OCI-LY7 (cell line): ENCODE measurements at regions not wholly inside any gene's neighbourhood (a gene's known extent, or its start where the extent isn't known, plus 50 kb on each side); places are given as distances from the start of the nearest gene placed in this dataset.

ENCODE experiments used
- BruUV-seq: library from RNA; stranded (reverse); fragments of 400-500 nt; replicated peaks from 2 replicates; lab custom pipeline; 2021; lab: Mats Ljungman, UMichigan
- CTCF ChIA-PET: fragments of 300-600 bp; sonication (Branson Sonifier 250); formaldehyde crosslinking; loops from one replicate; lab custom pipeline; 2022; ENCODE audit warnings: antibody characterized with exemption; ENCODE audit not compliant: unreplicated experiment; lab: Charles Lee
- POLR2A ChIA-PET: fragments of 300-600 bp; sonication (Branson Sonifier 250); formaldehyde crosslinking; loops from one replicate; lab custom pipeline; 2022; ENCODE audit warnings: antibody characterized with exemption; lab: Charles Lee
- DNase-seq: peaks from one replicate; pipeline ENCODE4 v3.0.0-alpha.2; 2015; ENCODE audit warnings: low spot score
- H2AFZ ChIP-seq: fragments of 200-600 bp; sonication (generic), shearing (Covaris generic); 2 replicates; pipeline ENCODE4 v1.6.1; 2014; ENCODE audit warnings: mild to moderate bottlenecking, antibody characterized with exemption, low read length, moderate library complexity
- H3K27ac ChIP-seq: fragments of 200-600 bp; sonication (generic); 2 replicates; pipeline ENCODE4 v1.5.1; 2014; ENCODE audit warnings: mixed run types, low read depth, mild to moderate bottlenecking, moderate library complexity, low read length, inconsistent platforms; ENCODE audit not compliant: poor library complexity, severe bottlenecking
- H3K36me3 ChIP-seq: fragments of 200-600 bp; sonication (generic); 2 replicates; pipeline ENCODE4 v1.6.1; 2014; ENCODE audit warnings: mild to moderate bottlenecking, antibody characterized with exemption, low read length, moderate library complexity, mixed read lengths; ENCODE audit not compliant: insufficient read depth
- H3K4me1 ChIP-seq: fragments of 200-600 bp; sonication (generic); 2 replicates; pipeline ENCODE4 v1.5.1; 2014; ENCODE audit warnings: mild to moderate bottlenecking, low read length; ENCODE audit not compliant: insufficient read depth, poor library complexity, severe bottlenecking
- H3K4me2 ChIP-seq: fragments of 200-600 bp; sonication (generic); 2 replicates; pipeline ENCODE4 v1.6.1; 2014; ENCODE audit warnings: mild to moderate bottlenecking, low read length
- H3K4me3 ChIP-seq: fragments of 200-600 bp; sonication (generic); 2 replicates; pipeline ENCODE4 v1.5.1; 2014; ENCODE audit warnings: mild to moderate bottlenecking, low read depth, low read length; ENCODE audit not compliant: poor library complexity, severe bottlenecking
- H3K79me2 ChIP-seq: fragments of 200-600 bp; sonication (generic); 2 replicates; pipeline ENCODE4 v1.6.1; 2016; ENCODE audit warnings: low read depth, mild to moderate bottlenecking, low read length, moderate library complexity, mixed read lengths; ENCODE audit not compliant: insufficient read depth
- H3K9me2 ChIP-seq: fragments of 200-600 bp; sonication (generic); 2 replicates; pipeline ENCODE4 v1.6.1; 2016; ENCODE audit warnings: mild to moderate bottlenecking, low read length, mixed read lengths; ENCODE audit not compliant: insufficient read depth
- H3K9me3 ChIP-seq: fragments of 200-600 bp; sonication (generic); 2 replicates; pipeline ENCODE4 v1.6.1; 2014; ENCODE audit warnings: mild to moderate bottlenecking, mixed run types, low read length, mixed read lengths
- H4K20me1 ChIP-seq: fragments of 200-600 bp; sonication (generic); 2 replicates; pipeline ENCODE4 v1.6.1; 2014; ENCODE audit warnings: mild to moderate bottlenecking, antibody characterized with exemption, low read length, moderate library complexity, mixed read lengths; ENCODE audit not compliant: insufficient read depth
- EZH2phosphoT487 ChIP-seq: fragments of 200-600 bp; sonication (generic); IDR thresholded peaks from 2 replicates; pipeline ENCODE4 v1.6.1; 2018; ENCODE audit warnings: low read depth, borderline replicate concordance, mild to moderate bottlenecking, mixed run types, antibody characterized with exemption, low read length, moderate library complexity, mixed read lengths
- intact Hi-C: fragments of 100-400 bp; cut with micrococcal nuclease; formaldehyde crosslinking; loops from one replicate; pipeline ENCODE4 v1.10.0; 2022; ENCODE audit not compliant: unreplicated experiment
- TF ChIP-seq, protein P1 (sequence below): fragments of 200-600 bp; sonication (generic); conservative IDR thresholded peaks from 2 replicates; pipeline ENCODE4 v1.5.1; 2014; ENCODE audit warnings: mild to moderate bottlenecking, antibody characterized with exemption, low read length, moderate library complexity, mixed read lengths

DNA sequence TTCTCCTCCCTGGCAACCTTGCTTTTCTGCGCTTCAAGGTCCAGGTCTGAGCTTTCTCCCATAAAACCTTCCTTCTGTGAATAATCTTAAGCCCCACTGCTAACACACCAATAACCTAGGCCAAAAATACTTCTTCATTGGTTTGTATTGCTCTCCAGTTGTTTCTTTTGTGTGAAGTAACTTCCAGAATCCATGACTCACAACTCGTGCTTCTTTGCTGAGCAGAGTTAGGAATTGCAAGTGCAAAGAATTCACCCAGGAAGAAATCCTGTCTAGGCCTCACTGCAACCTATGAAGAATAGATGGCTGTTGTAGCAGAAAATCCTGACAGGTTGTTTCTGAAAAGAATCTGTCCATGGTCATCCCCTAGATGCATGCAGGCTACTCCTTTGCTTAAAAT is 295.7 kb downstream of the MED10 start:
- Histone ChIP-seq H3K4me1 (no peaks in the 10 kb centered on the region), H2AFZ (no peak overlapping the region), H3K4me3 (no peak overlapping the region), H3K27ac (no peak overlapping the region), H3K9me3 (no peaks in the 10 kb centered on the region), H3K79me2 (no peaks in the 10 kb centered on the region), H3K4me2 (no peak overlapping the region), H4K20me1 (no peaks in the 10 kb centered on the region), H3K9me2 (no peaks in the 10 kb centered on the region), H3K36me3 (no peaks in the 10 kb centered on the region)
- no TSS peak for BruUV-seq
- intact Hi-C loops, result no loop called here
- DNase-seq, result no peak
- CTCF ChIA-PET, result no interaction called here
- POLR2A ChIA-PET, result no interaction called here
- TF ChIP-seq, protein P1, sequence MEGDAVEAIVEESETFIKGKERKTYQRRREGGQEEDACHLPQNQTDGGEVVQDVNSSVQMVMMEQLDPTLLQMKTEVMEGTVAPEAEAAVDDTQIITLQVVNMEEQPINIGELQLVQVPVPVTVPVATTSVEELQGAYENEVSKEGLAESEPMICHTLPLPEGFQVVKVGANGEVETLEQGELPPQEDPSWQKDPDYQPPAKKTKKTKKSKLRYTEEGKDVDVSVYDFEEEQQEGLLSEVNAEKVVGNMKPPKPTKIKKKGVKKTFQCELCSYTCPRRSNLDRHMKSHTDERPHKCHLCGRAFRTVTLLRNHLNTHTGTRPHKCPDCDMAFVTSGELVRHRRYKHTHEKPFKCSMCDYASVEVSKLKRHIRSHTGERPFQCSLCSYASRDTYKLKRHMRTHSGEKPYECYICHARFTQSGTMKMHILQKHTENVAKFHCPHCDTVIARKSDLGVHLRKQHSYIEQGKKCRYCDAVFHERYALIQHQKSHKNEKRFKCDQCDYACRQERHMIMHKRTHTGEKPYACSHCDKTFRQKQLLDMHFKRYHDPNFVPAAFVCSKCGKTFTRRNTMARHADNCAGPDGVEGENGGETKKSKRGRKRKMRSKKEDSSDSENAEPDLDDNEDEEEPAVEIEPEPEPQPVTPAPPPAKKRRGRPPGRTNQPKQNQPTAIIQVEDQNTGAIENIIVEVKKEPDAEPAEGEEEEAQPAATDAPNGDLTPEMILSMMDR, result no peak
- TF ChIP-seq EZH2phosphoT487, result no peak

DNA sequence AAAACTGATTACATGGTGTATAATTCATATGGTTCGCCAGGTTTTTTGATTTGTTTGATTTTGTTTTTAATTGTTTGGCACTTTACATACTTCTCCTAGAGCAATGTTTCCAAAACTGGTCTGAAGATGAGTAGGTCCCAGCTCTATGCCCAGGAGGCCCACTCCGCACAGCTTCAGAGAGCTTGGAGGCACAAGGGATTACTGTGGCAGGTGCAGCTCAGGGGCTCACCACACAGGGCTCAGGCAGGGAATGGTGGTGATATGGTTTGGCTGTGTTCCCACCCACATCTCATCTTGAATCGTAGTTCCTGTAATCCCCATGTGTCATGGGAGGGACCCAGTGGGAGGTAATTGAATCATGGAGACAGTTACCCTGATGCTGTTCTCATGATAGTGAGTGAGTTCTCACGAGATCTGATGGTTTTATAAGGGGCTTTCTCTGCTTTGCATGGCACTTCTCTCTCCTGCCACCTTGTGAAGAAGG is 296.6 kb downstream of the MED10 start:
- intact Hi-C loops, result no loop called here
- POLR2A ChIA-PET, result no interaction called here

More for the DNA sequence above, 296.6 kb downstream of the MED10 start:
- Histone ChIP-seq H3K27ac (no peak overlapping the region), H2AFZ (no peak overlapping the region), H4K20me1 (no peaks in the 10 kb centered on the region), H3K4me3 (no peak overlapping the region), H3K79me2 (no peaks in the 10 kb centered on the region), H3K4me1 (no peaks in the 10 kb centered on the region), H3K4me2 (no peak overlapping the region), H3K36me3 (no peaks in the 10 kb centered on the region), H3K9me3 (no peaks in the 10 kb centered on the region), H3K9me2 (no peaks in the 10 kb centered on the region)
- no TSS peak for BruUV-seq
- TF ChIP-seq, protein P1, result no peak
- no peak for TF ChIP-seq EZH2phosphoT487
- CTCF ChIA-PET, result no interaction called here
- DNase-seq, result no peak
